ENCODE measurements at regions not wholly inside any gene's neighbourhood (a gene's known extent, or its start where the extent isn't known, plus 50 kb on each side); places are given as distances from the start of the nearest gene placed in this dataset.
"Not testable (repeated sequence)": the region's sequence is repeated elsewhere in the genome, so short reads cannot be mapped to it uniquely, and the experiment has no call there.

DNA sequence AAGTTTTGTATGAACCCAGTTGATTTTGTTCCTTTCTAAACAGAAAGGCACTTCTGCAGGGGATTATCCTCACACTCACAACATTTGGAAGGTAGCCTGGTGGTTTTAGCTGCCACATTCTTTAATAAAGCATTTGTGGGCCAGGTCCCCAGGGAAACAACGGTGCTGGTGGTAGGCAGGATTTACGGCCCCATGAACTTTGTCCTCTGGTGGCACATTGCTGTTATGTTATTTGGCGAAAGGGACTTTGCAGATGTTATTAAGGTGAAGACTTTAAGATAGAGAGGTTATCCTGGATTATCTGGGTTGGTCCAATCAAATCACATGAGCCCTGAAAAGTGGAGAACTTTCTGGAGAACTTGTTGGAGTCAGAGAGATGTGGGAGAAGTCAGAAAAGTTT lies 86.3 kb upstream of the C9orf72 start:
- Histone ChIP-seq H3K4me3 (ENCODE audit: low read length) (no peak overlapping the region), H3K27me3 (ENCODE audit: insufficient read depth, low read length) (no peaks in the 10 kb centered on the region), H3K9me3 (ENCODE audit: low read depth, low read length) (no peaks in the 10 kb centered on the region), H3K4me1 (ENCODE audit: insufficient read depth, low read length) (peaks cover 8% of the 10 kb centered on the region)

GRCh38 chr9:27660148-27660547 lies 86.9 kb upstream of the C9orf72 start:
- Histone ChIP-seq H3K4me3 (ENCODE audit: low read length) (no peak overlapping the region), H3K9me3 (ENCODE audit: low read depth, low read length) (no peaks in the 10 kb centered on the region), H3K27me3 (ENCODE audit: insufficient read depth, low read length) (no peaks in the 10 kb centered on the region), H3K4me1 (ENCODE audit: insufficient read depth, low read length) (peaks cover 5% of the 10 kb centered on the region)

- H3K27me3 ChIP-seq (ENCODE audit: insufficient read depth, low read length) = no peaks in the 10 kb centered on the region
- no peak overlapping the region for H3K4me3 ChIP-seq (ENCODE audit: low read length)
- H3K9me3 ChIP-seq (ENCODE audit: low read depth, low read length) = no peaks in the 10 kb centered on the region
- H3K4me1 ChIP-seq (ENCODE audit: insufficient read depth, low read length) = no peaks in the 10 kb centered on the region
Observed at GRCh38 chr9:27663526-27663925, 90.2 kb upstream of the C9orf72 start.

DNA sequence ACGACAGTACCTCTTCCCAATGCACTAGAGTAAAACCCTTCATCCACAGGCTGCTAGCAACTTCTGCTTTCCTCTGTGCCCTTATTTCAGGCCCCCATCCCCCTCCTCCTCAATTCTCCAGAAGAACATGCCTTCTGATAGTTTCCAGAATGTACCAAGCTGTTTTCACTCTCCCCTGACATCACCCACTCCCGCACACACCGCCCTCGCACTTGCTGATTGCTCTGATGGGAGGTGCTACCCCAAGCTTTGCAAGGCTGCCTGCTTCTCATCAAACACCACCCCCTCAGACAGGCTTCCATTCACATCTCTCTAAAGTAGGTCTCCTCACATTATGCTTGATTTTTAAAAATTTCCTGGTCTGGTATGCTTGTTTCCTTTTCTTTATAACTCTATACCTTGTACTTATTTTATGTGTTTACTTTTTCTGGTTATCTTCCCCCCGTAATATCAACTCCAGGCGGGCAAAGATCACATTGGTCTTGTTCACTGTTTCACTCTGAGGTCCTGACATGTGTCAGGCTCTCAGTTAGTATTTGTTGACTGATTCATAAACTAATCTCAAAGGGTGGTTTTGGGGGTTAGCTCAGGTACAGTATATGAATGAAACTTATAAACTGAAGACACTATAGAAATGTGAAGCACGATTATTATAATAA lies 91.0 kb upstream of the C9orf72 start:
- Histone ChIP-seq H3K4me3 (ENCODE audit: low read length) (no peak overlapping the region), H3K9me3 (ENCODE audit: low read depth, low read length) (no peaks in the 10 kb centered on the region), H3K4me1 (ENCODE audit: insufficient read depth, low read length) (no peaks in the 10 kb centered on the region)

GRCh38 chr9:27665136-27665535 lies 91.9 kb upstream of the C9orf72 start:
- no peaks in the 10 kb centered on the region for H3K9me3 ChIP-seq (ENCODE audit: low read depth, low read length)
- no peaks in the 10 kb centered on the region for H3K27me3 ChIP-seq (ENCODE audit: insufficient read depth, low read length)
- no peaks in the 10 kb centered on the region for H3K4me1 ChIP-seq (ENCODE audit: insufficient read depth, low read length)
- no peak overlapping the region for H3K4me3 ChIP-seq (ENCODE audit: low read length)

More for the DNA sequence above, 91.0 kb upstream of the C9orf72 start:
- no peaks in the 10 kb centered on the region for H3K27me3 ChIP-seq (ENCODE audit: insufficient read depth, low read length)

DNA sequence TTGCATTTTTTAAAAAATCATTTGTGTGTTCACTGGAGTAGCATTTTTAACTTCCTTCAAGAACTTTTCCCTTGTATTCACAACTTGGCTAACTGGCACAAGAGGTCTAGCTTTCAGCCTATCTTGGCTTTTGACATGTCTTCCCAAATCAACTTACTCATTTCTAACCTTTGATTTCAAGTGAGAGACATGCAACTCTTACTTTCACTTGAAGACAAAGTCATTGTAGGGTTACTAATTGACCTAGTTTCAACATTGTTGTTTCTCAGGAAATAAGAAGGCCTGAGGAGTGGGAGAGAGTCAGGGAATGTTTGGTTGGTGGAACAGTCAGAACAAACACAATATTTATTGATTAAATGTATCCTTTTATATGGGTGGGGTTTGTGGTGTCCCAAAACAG lies 95.0 kb upstream of the C9orf72 start:
- Histone ChIP-seq H3K4me1 (ENCODE audit: insufficient read depth, low read length) (no peaks in the 10 kb centered on the region), H3K9me3 (ENCODE audit: low read depth, low read length) (no peaks in the 10 kb centered on the region), H3K4me3 (ENCODE audit: low read length) (no peak overlapping the region), H3K27me3 (ENCODE audit: insufficient read depth, low read length) (no peaks in the 10 kb centered on the region)

- Histone ChIP-seq H3K4me3 (ENCODE audit: low read length) (no peak overlapping the region), H3K9me3 (ENCODE audit: low read depth, low read length) (no peaks in the 10 kb centered on the region), H3K4me1 (ENCODE audit: insufficient read depth, low read length) (no peaks in the 10 kb centered on the region), H3K27me3 (ENCODE audit: insufficient read depth, low read length) (no peaks in the 10 kb centered on the region)
Observed at GRCh38 chr9:27671636-27672035, 98.4 kb upstream of the C9orf72 start.

DNA sequence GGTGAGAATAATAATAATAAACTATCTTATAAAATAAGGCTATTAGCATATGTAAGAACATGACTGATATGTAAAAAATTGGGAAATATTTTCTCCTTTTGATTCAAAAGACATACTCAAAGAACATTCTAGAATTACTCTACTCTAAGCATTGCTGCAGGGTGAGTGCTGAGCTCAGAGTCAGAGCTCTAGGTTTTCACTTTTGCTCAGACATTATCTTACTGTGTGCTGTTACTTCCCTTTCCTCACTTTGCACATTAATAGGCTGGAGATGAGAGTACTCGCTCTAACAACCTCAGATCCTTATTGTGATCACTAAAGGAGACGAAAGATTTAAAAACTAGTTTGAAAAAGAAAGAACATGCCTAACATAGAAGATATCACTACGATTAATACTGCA lies 99.4 kb upstream of the C9orf72 start:
- H3K4me3 ChIP-seq (ENCODE audit: low read length) = no peak overlapping the region
- no peaks in the 10 kb centered on the region for H3K4me1 ChIP-seq (ENCODE audit: insufficient read depth, low read length)
- H3K9me3 ChIP-seq (ENCODE audit: low read depth, low read length) = no peaks in the 10 kb centered on the region
- H3K27me3 ChIP-seq (ENCODE audit: insufficient read depth, low read length) = no peaks in the 10 kb centered on the region

DNA sequence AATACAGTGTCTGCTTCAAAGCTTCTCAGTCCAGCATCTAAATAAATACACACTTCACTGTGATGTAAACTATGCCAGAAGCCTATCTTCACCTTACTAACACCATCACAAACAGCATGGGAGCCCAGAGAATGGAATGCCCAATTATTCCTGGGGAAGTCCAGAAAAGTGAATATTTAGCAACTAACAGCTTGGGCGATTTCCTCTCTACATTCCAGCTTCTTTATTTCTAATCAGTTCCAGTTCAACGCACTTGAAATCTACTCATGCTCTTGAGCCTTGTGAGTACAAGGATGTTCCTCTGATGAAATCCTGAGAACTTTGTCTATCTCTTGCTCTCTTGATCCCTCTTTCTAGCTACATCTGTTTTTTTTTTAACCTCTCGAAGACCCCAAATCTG lies 100.4 kb upstream of the C9orf72 start:
- Histone ChIP-seq H3K27me3 (ENCODE audit: insufficient read depth, low read length) (no peaks in the 10 kb centered on the region), H3K4me3 (ENCODE audit: low read length) (no peak overlapping the region), H3K9me3 (ENCODE audit: low read depth, low read length) (no peaks in the 10 kb centered on the region), H3K4me1 (ENCODE audit: insufficient read depth, low read length) (no peaks in the 10 kb centered on the region)

DNA sequence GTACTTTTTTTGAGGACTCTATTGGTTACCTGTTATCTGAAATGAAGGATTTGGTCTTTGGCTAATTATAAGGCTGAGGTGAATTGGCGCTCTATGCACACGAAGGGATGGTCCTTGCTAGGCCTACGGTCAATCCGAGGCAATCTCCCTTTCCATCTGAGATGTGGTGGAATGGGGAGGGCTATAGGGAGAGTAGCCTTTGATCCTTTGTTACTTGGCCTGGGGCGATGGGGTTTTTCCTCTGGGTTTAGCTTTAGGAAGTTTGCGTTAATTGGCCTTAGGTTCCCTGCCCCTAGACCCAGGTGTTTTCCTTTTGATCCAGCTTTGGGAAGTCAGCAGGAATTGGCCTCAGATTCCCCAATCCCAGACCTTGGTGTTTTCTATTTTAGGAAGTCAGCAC lies 102.1 kb upstream of the C9orf72 start:
- no peak overlapping the region for H3K4me3 ChIP-seq (ENCODE audit: low read length)
- no peaks in the 10 kb centered on the region for H3K27me3 ChIP-seq (ENCODE audit: insufficient read depth, low read length)
- no peaks in the 10 kb centered on the region for H3K9me3 ChIP-seq (ENCODE audit: low read depth, low read length)
- no peaks in the 10 kb centered on the region for H3K4me1 ChIP-seq (ENCODE audit: insufficient read depth, low read length)

GRCh38 chr9:27676827-27677226 lies 103.5 kb upstream of the C9orf72 start:
- Histone ChIP-seq H3K4me1 (ENCODE audit: insufficient read depth, low read length) (no peaks in the 10 kb centered on the region), H3K4me3 (ENCODE audit: low read length) (no peak overlapping the region), H3K9me3 (ENCODE audit: low read depth, low read length) (no peaks in the 10 kb centered on the region), H3K27me3 (ENCODE audit: insufficient read depth, low read length) (no peaks in the 10 kb centered on the region)

GRCh38 chr9:27679338-27679737 lies 106.1 kb upstream of the C9orf72 start:
- Histone ChIP-seq H3K4me3 (ENCODE audit: low read length) (no peak overlapping the region), H3K27me3 (ENCODE audit: insufficient read depth, low read length) (no peaks in the 10 kb centered on the region), H3K4me1 (ENCODE audit: insufficient read depth, low read length) (no peaks in the 10 kb centered on the region), H3K9me3 (ENCODE audit: low read depth, low read length) (no peaks in the 10 kb centered on the region)

GRCh38 chr9:27683181-27683580 lies 109.9 kb upstream of the C9orf72 start:
- H3K9me3 ChIP-seq (ENCODE audit: low read depth, low read length) = no peaks in the 10 kb centered on the region
- H3K4me3 ChIP-seq (ENCODE audit: low read length) = no peak overlapping the region
- no peaks in the 10 kb centered on the region for H3K4me1 ChIP-seq (ENCODE audit: insufficient read depth, low read length)
- H3K27me3 ChIP-seq (ENCODE audit: insufficient read depth, low read length) = no peaks in the 10 kb centered on the region

- Histone ChIP-seq H3K9me3 (ENCODE audit: low read depth, low read length) (no peaks in the 10 kb centered on the region), H3K4me3 (ENCODE audit: low read length) (no peak overlapping the region)
Observed at GRCh38 chr9:27688954-27689353, 115.7 kb upstream of the C9orf72 start.

DNA sequence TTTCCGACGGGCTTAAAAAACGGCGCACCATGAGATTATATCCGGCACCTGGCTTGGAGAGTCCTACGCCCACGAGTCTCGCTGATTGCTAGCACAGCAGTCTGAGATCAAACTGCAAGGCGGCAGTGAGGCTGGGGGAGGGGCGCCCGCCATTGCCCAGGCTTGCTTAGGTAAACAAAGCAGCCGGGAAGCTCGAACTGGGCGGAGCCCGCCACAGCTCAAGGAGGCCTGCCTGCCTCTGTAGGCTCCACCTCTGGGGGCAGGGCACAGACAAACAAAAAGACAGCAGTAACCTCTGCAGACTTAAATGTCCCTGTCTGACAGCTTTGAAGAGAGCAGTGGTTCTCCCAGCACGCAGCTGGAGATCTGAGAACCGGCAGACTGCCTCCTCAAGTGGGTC lies 117.5 kb upstream of the C9orf72 start:
- not testable (repeated sequence) for H3K27me3 ChIP-seq (ENCODE audit: insufficient read depth, low read length); H3K4me3 ChIP-seq (ENCODE audit: low read length); H3K4me1 ChIP-seq (ENCODE audit: insufficient read depth, low read length); H3K9me3 ChIP-seq (ENCODE audit: low read depth, low read length)

More at GRCh38 chr9:27688954-27689353, 115.7 kb upstream of the C9orf72 start:
- H3K4me1 ChIP-seq (ENCODE audit: insufficient read depth, low read length) = no peaks in the 10 kb centered on the region
- H3K27me3 ChIP-seq (ENCODE audit: insufficient read depth, low read length) = no peaks in the 10 kb centered on the region

GRCh38 chr9:27699621-27700020 lies 126.3 kb upstream of the C9orf72 start:
- H3K9me3 ChIP-seq (ENCODE audit: low read depth, low read length) = no peaks in the 10 kb centered on the region
- H3K4me1 ChIP-seq (ENCODE audit: insufficient read depth, low read length) = peaks cover 26% of the 10 kb centered on the region
- no peaks in the 10 kb centered on the region for H3K27me3 ChIP-seq (ENCODE audit: insufficient read depth, low read length)
- H3K4me3 ChIP-seq (ENCODE audit: low read length) = no peak overlapping the region
